HG02884 (cell line): ENCODE measurements at regions not wholly inside any gene's neighbourhood (a gene's known extent, or its start where the extent isn't known, plus 50 kb on each side); places are given as distances from the start of the nearest gene placed in this dataset.
"Not testable (repeated sequence)": the region's sequence is repeated elsewhere in the genome, so short reads cannot be mapped to it uniquely, and the experiment has no call there.

Experiments used
- ATAC-seq: cut with Tn5 transposase; IDR thresholded peaks from one replicate; pipeline ENCODE4 v1.9.1; 2021; ENCODE audit warnings: mild to moderate bottlenecking, moderate library complexity; ENCODE audit not compliant: unreplicated experiment

DNA sequence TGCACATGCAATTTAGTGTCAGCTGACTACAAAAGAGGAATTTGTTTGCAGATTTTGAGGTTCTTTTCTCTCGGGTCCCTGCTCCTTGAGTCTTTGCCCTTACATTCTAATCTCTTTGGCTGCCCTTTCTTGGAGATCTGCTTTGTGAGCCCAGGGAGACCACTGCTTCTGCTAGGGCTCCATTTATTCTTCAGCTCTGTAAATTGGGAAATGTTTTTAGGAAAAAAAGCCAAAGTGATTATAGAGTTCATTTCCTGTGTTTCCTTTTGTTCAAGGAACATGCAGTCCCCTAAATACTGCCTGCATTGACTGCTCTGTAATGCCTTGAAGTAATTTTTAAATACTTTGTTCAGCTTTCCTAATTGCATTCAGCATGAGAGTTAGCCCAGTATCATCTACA is 197.4 kb downstream of the CSNK1G3 start:
- ATAC-seq: no peak

DNA sequence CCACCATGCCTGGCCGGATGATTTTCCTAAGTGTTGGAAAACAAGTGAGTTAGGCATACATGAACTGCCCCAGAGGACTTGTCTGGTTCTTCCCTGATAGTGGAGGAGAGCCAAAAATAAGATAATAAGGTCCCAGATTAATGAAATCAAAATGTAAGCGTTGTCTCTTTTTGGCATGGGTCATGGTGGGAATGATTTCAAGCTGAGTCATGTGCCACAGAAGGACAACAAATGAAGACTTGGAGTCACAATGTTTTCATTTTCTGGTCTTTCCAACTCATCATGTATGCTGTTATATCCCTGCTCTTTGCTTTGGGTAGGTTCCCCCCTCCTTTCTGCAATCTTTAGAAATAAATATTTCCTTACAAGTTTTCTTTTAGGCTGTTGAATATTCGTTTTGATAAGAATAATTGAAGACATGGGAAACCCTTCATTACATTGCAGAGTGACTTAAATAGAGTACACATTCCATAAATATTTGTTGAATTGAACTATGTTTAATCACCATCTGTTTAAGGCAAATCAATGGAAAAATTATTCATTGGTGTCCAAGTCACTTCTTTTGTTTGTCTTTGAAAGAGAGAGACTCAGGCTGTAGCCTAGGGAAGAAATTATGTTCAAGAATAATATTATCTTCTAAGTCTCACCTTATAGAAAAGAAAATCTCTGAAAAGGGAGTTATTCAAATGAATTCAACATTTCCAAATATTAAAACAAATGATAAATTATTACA is 196.3 kb downstream of the CSNK1G3 start:
- no peak for ATAC-seq

DNA sequence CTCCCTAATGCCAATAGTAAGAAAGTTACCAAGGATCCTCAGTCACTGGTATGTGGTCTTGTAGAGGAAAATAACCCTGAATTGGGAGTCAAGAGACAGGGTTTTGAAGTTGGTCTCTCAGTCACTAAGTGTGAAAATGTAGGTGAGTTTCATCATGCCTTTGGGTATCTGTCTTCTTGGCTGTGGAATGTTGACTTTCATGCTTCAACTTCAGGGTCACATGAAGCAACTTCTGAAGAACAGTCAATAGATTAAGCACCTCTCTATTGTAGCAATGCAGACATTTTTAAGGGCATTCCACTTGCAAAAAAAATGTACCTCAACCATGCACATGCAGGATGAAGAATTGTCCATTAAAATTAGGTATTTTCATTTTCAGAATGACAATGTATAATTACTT is 194.6 kb downstream of the CSNK1G3 start:
- no peak for ATAC-seq

DNA sequence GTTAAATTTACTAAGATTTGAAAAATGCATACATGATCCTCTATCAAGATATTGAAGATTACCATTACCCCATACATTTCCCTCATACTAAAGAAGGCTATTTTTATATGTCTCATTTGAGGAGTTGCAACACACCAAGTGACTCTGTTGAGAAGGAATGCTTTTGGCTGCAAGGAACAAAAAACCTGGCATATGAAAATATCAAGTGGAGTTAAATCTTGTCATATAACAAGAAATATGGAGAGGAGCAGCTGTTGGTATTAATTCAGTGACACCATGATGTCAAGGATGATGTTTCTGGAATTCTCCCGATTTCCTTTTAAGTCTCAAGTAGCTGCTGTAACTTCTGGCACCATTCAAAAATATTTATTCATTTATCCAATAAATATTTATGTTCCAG is 193.8 kb downstream of the CSNK1G3 start:
- no peak for ATAC-seq

DNA sequence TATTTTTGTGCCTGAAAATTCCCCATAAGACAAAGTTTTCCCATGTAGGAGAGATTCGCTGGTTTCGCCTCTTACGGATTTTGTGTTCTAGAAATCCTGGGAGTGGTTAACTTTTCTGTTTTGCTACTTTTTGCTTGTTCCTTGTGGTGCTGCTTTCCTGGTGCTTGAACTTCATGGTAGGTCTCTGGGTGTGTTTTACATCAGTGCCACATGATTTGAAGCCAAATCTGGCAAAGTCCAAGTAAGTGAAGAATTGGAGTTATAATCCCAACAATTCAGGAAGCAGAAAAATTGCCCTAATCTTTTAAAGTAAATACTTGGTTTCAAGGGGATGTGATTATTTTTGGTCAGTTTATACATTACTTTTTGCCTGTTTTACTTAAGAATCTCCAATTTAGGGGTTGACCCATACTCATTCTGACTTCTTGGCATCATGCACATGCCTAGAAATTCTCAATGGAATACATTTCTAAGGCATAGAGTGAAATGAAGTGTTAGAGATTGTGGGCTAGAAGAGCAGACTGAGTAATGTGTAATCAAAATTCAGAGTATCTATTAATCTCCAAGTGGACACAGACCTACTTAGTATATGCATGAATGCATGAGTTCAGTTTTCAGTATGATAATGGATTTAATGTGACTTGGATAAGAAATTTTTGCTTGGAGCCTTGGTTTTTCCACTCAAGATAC is 189.7 kb downstream of the CSNK1G3 start:
- no peak for ATAC-seq

DNA sequence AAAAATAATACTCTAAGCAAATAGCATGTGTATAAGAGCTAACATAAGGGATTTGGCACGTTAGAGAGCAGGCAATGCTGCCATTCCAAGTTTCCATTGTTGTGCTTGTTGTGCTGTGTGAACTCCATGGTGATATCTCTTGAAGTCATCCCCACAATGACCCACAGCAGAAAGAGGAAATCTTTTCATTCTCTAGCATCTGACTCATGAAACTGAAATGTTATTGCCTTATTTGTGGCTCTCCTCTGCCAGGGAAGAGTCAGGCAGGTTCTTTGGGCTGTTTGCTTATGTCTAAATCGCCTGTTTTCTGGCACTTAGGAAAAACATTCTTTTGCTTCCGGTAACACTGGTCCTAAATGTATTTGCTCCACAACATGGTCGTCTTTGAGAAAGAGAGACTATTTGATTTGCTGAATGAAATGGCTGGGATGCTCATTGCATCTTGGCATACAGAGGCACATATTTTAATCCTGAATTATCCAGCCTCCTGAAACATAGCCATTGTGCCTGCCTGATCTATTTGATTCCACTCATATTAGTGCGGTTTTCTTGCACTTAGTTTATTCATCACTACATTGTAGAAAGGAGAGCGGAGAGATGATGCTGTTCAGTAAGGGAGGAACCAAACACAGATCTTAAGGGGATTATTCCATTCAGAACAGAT is 188.8 kb downstream of the CSNK1G3 start:
- ATAC-seq: no peak

DNA sequence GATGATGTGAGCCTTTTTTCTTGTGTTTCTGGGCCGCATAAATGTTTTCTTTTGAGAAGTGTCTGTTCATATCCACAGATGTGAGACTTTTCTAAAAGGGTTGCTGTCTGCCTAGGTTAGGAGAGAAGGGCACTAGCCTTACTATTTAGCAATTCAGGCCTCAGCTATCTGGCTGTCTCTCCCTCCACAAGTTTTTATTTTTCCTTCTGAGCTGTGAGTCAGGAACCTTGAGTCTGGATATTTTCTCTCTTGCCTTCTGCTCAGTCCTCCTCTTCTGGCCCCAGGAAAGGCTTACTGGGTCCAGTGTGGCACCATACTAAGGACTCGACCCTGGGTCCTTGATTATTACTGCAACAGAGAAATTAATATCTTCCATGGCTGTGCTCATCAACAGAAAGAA is 187.6 kb downstream of the CSNK1G3 start:
- ATAC-seq: no peak

DNA sequence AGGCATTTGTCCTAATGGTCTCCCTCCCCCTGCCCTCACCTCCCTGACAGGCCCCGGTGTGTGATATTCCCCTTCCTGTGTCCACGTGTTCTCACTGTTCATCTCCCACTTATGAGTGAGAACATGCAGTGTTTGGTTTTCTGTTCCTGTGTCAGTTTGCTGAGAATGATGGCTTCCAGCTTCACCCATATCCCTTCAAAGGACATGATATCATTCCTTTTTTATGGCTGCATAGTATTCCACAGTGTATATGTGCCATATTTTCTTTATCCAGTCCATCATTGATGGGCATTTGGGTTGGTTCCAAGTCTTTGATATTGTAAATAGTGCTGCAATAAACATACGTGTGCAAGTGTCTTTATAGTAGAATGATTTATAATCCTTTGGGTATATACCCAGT is 187.0 kb downstream of the CSNK1G3 start:
- ATAC-seq: not testable (repeated sequence)

DNA sequence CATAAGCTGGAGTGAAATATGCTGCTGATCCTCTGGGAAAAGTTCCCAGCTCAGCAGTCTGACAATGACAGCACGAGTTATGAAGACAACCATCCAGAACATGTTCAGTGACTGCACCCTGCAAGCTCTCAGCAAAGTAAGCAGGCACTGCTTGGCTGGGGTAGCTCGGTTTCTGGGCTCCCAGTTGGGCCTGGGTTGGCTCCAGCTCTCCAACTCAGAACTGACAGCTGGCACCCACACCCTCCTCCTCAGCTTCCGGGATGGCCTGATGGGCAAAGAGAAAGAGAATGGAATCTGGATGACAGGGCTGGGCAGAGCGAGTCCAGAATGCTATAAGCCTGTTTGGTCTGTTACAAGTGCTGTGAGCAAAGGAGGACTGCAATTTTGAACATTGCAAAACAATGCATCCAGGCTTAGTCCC is 185.0 kb downstream of the CSNK1G3 start:
- ATAC-seq: no peak

DNA sequence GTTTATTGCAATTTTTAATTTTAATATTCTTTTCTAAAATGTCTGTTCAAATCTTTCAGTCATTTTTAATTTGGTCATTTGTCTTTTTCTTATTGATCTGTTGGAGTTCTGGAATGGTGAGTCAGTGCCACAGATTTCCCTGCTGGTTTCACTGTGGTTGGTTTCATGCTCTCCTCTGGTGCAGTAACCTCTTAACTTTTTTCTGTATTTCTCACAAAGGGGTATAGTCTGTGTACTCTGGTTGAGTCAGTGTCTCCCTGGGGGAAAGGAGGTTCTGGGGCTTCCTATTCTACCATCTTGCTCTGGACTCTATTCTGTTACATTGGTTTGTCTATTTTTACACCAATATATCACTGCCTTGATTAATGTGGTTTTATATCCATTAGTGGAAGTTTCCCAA is 178.8 kb downstream of the CSNK1G3 start:
- ATAC-seq: no peak

DNA sequence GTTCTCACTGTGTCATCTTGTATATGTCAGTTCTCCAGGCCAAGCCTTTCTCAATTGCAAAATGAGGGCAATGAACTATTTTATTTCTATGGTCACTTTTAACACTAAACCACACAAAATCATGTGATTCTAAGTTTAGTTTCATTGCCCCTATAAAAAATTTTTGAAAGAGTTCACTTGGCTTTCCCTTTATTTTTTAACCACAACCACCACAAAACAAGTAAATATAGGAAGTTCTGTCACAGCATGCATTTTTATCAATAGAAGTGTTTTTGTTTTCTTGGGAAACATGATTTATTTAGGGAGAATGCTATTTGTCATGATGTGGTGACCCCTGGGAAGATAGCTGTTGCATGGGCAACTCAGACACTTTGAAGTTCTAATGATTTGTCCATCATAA is 169.1 kb downstream of the CSNK1G3 start:
- ATAC-seq: no peak

DNA sequence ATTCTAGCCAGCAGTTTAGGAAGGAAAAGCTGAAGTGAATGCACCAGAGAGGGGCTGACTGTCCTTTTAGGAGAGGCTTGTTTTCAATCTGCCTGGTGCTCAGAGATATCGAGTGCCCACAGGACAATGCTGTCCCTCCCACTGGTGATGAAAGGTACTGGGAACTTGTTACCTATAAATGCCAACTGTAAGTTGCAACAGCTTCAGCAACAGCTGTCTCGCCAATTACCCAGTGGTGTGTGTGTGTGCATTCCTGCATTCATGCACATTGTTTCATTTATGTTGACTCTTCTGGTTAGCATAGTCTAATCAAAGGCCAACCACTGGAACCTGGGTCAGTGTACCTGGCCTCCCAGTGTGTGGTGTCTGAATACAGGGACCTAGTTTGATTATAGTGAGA is 161.1 kb downstream of the CSNK1G3 start:
- no peak for ATAC-seq

DNA sequence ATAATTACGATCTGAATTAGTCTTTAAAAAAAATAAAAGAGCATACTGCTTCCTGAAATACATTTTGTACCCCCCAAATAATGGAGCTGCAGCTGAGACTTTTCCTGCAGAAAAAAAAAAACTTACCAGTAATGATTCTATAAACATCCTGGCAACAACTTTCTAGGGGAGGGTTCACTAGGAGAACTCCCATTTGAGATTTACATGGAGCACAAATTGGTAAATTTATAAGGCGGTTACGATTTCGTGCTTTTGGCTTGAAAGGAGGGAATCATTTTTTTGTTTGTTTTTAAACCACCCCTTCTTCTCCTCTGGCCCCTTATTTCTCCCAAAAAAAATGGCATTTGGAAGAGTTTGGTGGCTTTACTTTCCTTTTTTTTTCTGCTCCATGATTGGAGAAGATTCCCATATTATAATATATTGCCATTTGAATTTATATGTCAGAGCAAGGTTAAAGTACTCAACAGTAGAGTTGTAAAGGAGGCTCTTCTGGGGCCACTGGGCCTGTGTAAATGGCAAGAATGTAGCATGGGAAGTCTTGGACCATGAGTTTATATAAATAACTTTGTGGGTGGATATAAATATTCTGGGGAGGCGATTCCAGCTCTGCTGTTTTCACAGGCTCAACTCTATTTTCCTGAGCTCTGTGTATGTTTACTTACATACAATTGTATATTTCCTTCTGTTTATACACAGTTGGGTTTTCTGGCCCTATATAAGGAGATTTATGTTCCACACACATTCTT is 159.9 kb downstream of the CSNK1G3 start:
- ATAC-seq: no peak

DNA sequence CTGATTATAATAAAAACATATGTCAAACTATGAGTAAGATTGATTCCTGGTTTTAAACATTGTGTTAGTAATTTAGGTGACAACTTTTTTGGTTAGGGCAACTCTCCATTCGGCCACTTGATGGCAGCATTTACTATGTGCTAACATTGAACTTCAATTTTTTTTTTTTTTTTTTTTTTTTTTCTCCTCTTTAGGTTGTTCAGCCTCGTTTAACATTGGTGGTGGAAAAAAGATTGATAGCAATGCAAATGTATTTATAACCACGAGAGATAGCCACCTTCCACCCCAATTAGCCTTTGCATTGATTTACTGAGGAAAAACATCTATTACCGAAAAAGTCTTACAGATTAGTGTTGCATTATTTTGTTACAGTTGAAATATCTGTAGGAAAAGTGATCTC is 159.1 kb downstream of the CSNK1G3 start:
- ATAC-seq: no peak
